ENCODE measurements at regions not wholly inside any gene's neighbourhood (a gene's known extent, or its start where the extent isn't known, plus 50 kb on each side); places are given as distances from the start of the nearest gene placed in this dataset.

DNA sequence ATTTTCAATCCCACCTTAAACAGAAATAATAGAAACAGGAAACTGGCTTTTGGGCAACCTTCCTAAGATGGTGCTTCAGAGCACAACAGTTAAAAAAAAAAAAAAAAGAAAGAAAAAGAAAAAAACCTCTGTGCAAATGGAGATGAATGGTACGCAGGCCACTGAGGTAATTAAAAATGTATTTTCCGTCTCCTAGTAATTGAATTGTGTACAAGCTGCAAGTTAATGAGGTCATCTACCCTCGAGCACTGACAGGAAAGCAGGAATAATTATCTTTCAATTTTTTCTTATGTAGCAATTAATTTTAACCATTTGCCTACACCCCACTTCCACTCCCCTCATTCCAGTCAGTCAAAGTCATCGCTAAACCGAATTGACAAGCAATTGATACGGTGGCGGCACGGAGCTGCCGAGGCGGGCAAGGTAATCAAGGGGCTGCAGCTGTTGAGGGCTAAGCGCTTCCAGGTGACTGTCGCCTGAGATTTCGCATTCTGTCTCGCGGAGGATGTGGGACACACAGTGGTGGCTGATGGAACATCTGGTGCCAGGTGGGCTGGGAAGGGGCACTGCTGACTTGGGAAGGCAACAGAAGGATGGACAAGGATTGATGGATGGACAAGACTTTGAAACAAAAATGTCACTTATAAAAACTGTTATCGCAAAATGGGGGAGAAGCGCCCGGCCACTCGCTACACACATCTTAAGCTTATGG, 109.4 kb downstream of the RCN1 start:
- ATAC-seq (no peak), DNase-seq (ENCODE audit: low spot score) (no peak)

DNA sequence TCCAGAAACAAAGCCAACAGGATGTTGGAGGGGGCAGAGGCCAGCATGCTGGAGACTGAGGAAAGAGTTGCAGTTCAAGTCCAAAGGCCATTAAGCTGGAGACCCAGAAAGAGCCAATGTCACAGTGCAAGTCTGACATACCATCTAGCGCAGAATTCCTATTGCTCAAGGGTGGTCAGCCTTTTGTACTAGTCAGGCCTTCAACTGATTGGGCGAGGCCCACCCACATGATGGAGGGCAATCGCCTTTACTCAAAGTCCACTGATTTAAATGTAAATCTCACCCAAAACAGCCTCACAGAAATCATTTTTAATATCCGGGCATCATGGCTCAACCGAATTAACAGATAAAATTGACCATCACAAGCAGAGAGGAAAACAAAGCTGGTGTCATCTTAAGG, 113.9 kb downstream of the RCN1 start:
- ATAC-seq (no peak), DNase-seq (ENCODE audit: low spot score) (no peak)

DNA sequence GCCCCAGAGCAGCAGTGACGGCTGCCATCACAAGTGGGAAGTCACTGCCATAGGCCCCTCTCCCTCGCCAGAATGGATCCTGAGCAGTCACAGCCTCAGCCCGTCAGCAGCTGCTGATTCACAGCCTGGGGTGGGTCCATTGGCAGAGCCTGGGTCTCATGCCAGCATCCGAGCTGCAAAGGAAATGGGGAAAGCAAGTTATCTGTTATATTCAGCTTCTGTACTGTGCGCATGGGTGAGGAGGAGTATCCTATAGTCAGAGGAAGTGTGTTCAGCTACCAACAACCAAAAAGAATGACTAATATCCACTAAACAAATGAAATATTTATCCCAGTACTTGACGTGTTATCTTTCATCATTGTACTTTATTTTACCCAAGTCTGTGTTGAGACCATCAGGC, 119.7 kb downstream of the RCN1 start:
- no peak for ATAC-seq
- no peak for DNase-seq (ENCODE audit: low spot score)

DNA sequence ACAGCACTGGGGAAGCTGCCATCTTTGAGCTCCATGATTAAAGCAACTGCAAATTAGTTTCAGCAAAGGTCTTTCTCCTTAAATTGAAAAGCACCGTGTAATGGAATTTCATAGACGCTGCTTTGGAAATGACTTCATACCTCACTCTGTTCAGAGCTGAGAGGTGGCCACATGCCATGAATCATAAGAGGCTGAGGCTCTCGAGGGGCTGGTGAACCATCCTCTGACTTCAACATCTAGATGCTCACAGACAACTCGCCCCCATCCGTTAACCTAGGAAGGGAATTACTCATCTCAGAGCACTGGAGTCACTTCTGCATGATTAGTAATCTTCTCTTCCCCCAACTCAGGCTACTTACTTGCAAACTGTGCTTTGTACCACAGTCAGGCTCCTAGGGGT, 122.3 kb downstream of the RCN1 start:
- no peak for DNase-seq (ENCODE audit: low spot score)
- ATAC-seq, result no peak

DNA sequence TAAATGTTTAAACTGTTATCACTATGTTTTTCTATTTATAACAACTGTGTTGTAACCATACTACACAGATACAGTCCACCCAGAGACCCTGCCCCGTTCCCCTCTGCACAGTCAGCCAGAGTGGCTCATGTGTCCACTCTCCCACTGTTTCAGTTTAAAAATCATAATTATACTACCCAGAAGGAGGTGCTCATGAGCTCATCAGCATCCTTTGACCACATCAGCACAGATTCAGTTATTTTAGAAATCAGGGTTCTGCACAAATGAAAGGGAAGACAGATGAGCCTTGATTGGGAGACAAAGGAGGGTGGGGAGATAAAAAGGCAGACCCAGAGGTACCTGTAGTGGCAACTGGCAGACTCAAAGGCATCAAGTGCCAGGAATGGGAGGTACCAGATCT, 124.3 kb downstream of the RCN1 start:
- no peak for ATAC-seq
- no peak for DNase-seq (ENCODE audit: low spot score)

DNA sequence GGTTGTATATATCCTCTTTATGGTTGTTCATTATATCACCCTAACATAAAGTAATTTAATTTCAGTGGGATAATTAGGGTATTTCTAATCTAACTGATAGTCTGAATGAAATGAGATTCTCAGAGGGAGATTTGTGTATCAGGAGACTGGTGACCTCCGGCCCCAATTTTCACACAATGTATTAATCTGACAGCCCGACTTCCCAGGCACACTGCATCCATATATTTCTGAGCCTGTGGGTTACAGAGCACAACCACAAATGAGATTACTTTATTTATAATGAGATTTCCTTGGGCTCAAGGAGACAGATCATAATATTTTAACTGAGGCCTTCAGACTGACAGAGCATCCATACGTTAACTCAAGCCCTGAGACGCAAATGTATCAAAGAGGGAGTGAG, 125.9 kb downstream of the RCN1 start:
- ATAC-seq (no peak), DNase-seq (ENCODE audit: low spot score) (no peak)

DNA sequence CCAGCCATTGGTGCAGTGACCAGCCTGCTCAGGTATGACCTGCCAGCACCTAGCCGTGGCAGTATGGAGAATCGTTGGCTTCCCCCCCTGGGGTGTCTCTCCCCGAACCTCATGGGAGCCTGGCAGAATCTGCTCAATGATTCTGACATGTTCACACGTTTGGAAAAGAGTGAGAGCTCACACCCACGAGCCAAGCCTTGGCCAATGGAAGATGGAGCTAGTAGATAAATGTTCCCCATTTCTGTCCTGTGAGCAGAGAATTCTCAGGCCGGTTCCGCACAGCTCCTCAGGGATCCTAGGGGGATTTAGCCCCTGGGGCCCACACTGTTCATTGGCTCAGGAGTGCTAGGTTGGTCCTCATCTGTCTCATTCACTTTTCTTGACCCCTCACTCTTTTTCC, 128.4 kb downstream of the RCN1 start:
- no peak for DNase-seq (ENCODE audit: low spot score)
- ATAC-seq, result no peak

DNA sequence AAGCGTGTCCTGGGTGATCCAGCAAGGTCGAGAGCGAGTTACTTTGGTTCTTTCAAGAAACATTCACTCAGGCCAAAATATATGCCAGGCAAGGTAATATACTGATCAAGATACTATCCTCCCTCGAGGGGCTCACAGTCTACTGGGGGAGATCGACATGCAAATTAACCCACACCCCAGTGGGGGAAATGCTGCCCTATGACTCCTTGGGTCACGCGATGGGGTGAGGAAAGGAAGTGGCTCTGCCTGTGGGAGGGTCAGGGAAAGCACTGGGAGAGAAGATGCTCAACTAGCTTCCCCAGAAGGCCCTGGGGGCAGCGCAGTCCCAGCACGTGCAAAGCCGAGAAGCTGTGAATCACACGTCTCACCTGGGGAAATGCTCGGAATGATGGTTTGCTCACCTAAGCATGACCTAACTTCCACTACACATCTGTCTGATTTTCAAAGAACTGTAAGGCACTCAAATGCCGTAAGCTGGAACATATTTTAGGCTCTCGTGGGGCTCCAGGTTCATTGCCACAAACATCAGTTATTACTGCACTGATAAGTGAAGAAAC, 130.7 kb downstream of the RCN1 start:
- no peak for DNase-seq (ENCODE audit: low spot score)
- ATAC-seq, result no peak

DNA sequence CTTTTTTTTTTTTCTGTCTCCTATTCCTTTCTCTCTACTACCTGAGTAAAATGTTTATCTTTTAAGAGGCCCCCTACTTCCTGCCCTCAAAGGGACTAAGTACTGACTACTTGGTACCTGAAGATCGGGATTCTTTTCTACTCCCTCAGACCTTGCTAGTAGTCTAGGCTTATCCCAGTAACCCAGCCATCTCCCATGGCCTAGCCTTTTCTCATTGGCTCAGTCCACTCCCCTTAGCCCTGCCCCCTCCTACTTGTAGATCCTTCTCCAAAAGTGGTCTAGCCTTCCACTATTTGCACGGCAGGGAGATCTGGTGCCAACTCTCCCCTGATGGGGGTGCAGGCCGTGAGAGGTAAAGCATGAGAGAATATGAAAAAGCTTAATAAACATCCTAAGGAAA, 133.7 kb downstream of the RCN1 start:
- ATAC-seq, result no peak
- DNase-seq (ENCODE audit: low spot score), result no peak

DNA sequence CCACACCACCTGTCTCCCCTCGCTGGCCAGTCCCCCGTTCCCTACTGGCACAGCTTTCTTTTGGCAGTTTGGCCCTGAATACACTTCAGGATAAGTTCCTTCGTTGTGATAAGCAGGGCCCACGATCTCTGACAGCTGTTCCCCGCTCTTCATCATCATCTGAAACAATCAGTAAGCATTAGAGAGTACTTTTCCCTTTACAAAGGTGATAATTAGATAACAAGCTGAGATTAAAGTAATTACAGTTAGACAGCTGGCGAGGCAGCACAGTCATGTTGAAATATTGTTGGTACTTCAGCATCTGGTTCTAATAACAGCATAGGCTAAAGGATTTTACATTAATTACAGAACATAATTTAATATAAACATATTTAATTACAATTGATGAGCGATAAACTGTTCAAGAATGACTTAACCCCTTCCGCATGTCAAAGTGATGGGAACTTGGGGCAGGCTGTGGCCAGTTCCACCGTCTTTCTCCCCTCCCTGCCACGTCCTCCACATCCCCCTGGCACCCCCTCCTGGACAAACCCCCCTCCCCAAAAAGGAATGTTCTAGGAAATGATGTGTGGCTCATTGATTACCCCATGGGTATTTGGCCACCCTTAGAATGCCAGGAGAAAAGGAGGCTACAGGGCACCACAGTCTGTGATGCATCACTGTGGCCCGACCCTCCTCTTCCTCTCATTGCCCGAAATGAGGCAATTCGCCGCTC, 134.9 kb downstream of the RCN1 start:
- no peak for DNase-seq (ENCODE audit: low spot score)
- no peak for ATAC-seq

DNA sequence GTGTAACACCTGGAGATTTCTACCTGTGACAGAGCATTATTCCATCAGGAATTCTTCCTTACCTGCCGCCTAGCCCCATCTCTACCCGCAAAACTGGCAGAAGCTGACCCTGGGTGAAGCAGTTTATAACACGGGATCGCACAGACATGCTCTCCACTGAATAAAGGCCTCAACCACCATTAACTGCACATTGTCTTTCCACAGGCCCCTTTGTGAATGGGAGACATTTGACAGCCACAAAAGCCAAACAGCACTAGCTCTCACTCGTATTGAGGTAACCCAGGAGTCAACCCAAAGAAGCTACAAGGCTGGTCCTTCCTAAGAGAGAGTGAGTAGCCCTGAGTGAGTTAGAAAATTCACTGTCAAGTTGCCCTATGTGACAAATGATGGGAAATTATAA, 135.6 kb downstream of the RCN1 start:
- ATAC-seq (no peak), DNase-seq (ENCODE audit: low spot score) (no peak)

DNA sequence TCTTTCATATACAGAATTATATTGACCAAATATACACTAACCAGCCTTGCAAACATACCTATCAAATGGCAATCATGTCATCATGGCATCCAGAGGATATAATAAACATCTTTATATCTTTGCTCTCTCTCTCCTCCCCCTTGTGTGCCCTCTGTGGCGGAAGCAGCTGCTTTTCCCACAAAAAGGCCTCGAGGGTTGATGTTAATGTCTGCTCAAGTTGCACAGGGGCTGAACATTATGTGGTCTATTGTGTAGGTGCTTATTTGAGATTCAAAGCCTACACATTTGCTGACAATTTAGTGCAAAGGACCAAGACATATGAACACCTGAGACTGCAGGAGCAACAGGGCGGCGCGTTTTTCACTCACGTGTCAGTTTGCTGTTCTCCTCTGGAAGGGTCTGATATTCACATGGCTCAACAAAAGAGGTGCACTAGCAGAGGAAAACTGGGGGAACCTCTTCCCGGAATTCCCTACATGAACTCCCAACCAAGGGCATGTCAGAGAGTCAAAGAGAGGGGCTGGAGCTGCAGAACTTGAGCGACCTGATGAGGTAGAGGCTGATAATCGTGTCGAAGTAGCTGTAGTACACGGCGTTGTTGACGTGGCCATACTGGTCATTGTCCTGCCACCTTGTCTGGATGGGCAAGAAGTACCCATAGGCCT, 138.8 kb downstream of the RCN1 start:
- DNase-seq (ENCODE audit: low spot score) (no peak), ATAC-seq (no peak)

DNA sequence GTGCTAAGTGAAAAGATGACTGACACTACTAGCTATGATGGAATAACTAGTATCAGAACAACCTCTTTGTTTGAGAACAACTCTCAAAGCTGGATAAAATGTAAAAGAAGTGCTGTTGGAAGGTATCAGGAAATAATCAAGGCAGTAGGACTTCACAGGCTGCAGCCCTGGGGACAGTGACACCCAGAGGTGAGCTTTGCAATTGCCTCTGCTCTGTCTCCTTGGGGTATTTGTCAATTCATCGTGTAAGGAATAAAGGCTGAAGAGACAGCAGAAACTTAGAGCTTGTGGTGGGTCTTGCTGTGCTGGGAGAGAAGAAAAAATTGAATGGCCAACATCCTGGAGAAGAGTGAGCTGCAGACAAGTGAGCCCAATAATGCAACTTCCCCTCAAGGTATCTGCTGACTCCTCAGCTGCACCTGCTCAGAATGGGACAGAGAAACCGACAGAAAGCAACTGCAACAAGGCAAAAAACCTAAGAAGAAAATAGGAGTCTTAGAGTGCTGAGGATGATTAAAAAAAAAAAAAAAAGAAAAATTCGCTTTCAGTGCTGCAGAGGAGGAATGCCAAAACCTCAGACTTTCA, 141.1 kb downstream of the RCN1 start:
- no peak for DNase-seq (ENCODE audit: low spot score)
- peak; percentile 73 for ATAC-seq

DNA sequence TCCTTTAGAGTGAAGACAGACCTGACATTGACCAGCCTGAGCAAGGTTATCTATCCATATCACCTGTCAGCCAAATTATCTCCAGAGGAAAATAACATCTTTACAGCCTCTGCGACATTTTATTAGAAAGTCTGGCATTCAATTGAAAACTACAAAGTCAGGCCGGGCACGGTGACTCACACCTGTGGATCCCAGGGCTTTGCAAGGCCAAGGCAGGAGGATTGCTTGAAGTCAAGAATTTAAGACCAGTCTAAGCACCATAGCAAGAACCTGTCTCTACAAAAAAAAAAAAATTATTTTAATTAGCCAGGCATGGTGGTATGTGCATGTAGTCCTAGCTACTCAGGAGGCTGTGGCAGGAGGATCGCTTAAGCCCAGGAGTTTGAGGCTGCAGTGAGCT, 141.6 kb downstream of the RCN1 start:
- ATAC-seq, result no peak
- no peak for DNase-seq (ENCODE audit: low spot score)

DNA sequence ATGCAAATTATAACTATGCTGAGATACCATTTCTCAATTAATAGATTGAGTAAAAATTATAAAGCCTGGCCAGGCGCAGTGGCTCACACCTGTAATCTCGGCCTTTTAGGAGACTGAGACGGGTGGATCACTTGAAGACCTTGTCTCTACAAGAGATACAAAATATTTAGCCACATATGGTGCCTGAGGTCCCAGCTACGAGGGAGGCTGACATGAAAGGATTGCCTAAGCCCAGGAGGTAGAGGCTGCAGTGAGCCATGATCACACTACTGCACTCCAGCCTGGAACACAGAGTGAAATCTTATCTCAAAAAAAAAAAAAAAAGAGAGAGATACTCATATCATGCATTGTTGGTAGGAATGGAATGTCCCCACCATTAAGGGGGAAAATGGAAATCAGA, 142.4 kb downstream of the RCN1 start:
- DNase-seq (ENCODE audit: low spot score) (no peak), ATAC-seq (no peak)

DNA sequence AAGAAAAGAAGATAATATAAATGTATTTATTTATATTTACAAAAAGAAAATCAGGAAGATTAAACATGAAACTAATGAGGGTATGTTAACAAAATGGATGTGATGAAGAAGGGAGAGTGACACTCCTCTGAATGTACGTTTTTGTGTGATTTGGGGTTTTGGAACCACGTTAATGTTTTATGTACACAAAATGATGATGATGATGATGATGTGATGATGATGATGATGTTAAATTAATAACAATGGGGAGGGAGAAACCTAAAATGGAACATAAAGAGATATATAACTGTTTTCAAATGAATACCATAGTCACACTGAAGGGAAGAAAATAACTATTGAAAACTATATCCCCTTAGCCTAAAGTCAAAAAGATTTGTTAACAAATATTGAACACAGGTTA, 143.1 kb downstream of the RCN1 start:
- no peak for DNase-seq (ENCODE audit: low spot score)
- no peak for ATAC-seq

DNA sequence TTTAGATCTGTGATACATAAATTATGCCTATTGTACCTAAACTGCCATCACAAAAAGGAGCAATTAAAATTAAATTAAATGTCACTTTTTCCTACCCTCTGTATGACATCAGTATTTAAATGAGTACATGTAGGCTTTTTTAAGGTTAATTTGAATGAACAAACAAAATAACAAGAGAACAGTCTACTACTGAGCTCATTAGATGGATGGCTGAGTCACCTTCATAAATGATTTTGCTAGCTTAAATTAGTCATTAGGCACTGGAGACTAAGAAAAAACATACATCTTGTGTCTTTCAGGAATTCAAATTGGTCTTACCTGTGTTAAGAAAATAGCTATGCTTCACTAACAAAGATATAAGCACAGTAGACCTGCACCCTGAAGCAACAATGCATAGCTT, 153.6 kb downstream of the RCN1 start:
- no peak for DNase-seq (ENCODE audit: low spot score)
- ATAC-seq, result no peak

DNA sequence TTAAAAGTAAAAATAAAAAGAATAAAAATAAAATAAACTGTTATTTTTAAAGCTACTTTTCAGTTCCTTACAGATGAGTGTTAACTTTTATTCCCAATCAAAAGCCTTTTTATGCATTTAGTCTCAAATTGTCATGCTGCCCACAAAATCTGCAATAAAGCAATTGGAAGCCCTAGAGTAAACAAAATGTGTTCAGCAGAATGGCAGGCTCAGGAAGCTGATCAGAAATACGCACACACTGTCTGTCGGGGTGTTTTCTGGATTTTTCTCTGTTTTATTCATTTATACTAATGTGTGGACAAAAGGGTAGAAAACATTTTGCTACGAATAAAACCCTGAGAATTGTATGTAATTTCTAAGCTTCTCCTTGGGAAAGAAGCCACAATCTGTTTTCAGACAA, 162.8 kb downstream of the RCN1 start:
- ATAC-seq, result no peak
- DNase-seq (ENCODE audit: low spot score), result no peak

DNA sequence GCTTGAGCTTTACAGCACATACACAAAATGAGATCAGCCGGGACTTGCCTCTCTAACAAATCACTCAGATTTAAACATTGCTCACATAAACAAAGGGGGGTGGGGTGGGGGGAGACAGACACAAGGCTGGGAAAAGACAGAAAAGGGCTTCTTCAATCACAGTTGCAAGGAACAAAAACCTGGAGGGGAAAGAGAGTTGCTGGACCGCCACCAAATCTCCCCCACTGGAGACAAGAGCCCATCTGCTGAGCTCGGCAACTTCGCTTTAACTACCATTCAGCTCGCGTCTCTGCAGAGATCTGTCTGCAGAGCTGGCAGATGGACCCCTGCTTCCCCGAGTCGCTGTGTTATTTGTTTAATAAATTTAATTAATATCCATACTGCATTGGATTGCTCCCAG, 165.0 kb downstream of the RCN1 start:
- DNase-seq (ENCODE audit: low spot score), result no peak
- no peak for ATAC-seq

DNA sequence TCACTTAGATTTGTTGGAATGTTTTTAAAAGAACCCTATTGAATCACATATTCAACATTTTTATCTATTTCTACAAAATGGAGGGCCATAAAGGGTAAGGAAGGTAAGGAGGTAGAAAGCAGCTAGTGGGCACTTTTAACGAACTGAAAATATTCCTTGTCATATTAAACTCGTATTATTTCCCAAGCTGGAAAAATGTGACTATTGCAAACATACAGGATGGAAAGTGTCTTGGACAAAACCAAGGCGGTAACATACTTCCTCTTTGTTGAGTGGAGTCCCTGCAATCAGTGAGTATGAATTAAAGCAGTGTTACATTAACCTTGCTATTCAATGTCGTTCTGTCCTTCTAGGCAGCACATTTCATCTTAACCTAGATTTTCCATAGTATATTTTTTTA, 165.6 kb downstream of the RCN1 start:
- DNase-seq (ENCODE audit: low spot score), result no peak
- no peak for ATAC-seq

DNA sequence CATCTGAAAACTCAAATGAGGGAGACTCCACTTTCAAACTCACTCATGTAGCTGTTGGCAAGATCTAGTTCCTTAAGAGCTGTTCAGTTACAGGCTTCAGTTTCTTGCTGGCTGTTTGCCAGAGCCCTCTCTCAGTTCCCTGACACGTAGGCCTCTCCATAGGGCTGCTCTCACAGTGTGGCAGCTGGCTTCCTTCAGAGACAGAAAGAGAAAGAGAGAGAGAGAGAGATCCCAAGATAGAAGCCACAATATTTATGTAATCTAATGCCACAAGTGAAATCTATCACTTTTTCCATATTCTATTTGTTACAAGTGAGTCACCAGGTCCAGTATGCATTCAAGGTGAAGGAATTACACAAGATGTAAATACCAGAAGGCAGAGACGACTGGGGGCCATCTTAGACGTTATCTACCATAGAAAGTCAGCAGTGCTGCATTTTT, 168.8 kb downstream of the RCN1 start:
- DNase-seq (ENCODE audit: low spot score) (no peak), ATAC-seq (no peak)

DNA sequence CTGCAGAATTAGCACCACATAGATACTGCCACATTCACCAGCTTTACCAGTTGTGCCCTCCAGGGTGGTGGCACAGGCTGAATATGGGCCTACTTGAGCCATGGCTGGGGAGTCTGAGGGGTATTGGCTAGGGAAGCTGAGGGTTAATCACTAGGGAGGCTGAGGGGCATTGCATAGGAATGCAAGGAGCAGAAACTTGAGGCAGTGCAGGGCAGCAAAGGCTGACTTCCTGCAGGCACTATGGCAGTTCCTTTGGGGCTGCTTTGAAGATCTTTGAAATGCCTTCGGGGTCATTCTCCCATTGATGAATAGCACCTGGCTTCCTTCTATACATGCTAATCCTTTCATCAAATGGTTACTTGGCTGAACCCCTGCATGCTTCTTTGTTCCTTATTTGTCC, 171.5 kb downstream of the RCN1 start:
- DNase-seq (ENCODE audit: low spot score) (no peak), ATAC-seq (no peak)
